ENCODE measurements at regions not wholly inside any gene's neighbourhood (a gene's known extent, or its start where the extent isn't known, plus 50 kb on each side); places are given as distances from the start of the nearest gene placed in this dataset.

GRCh38 chr13:76758257-76758656 lies 127.9 kb downstream of the KCTD12 start:
- TF ChIP-seq CTCF (optimal IDR thresholded peaks at IDR 0.05 in 1 of 3, IDR thresholded peaks at IDR 0.05 in 1 of 3, conservative IDR thresholded peaks at IDR 0.05 in 1 of 3; ENCODE audit: extremely low read depth in 1 of 3, insufficient read depth in 2 of 3, low read length in 3 of 3) (no peak), EZH2 (IDR thresholded peaks at IDR 0.05; ENCODE audit: low read length) (no peak)
